Lower leg skin (tissue), 4 donors: ENCODE measurements at regions not wholly inside any gene's neighbourhood (a gene's known extent, or its start where the extent isn't known, plus 50 kb on each side); places are given as distances from the start of the nearest gene placed in this dataset.

ENCODE experiments used
- DNase-seq, 2 donors: peaks; one replicate each; pipeline ENCODE4 v3.0.0-alpha.2; 2019; ENCODE audit warnings: low spot score in 2 of 2
- H3K4me3 ChIP-seq: fragments of 200-600 bp; sonication (generic); 2 replicates; pipeline ENCODE4 v1.5.1; 2017; ENCODE audit warnings: mild to moderate bottlenecking, low read depth; ENCODE audit not compliant: poor library complexity, severe bottlenecking
- CTCF ChIP-seq, 3 donors: fragments of 450-650 bp; IDR thresholded peaks; one replicate each; pipeline ENCODE4 v1.5.1; 2016; ENCODE audit warnings: antibody characterized with exemption in 3 of 3, mild to moderate bottlenecking in 3 of 3, moderate library complexity in 2 of 3
- POLR2A ChIP-seq, 2 donors: fragments of 450-650 bp; IDR thresholded peaks; one replicate each; pipeline ENCODE4 v1.6.1; 2016 to 2017; ENCODE audit warnings: antibody characterized with exemption in 2 of 2, mild to moderate bottlenecking in 1 of 2, moderate library complexity in 1 of 2
- WGBS, 2 donors: methylation state at CpG; one replicate each; pipeline ENCODE4 v1.1.5; 2018; 5-methylcytosine and 5-hydroxymethylcytosine counted together
- intact Hi-C: fragments of 100-400 bp; cut with DNase I; formaldehyde crosslinking; loops from one replicate; pipeline ENCODE4 v1.15.0; 2023; ENCODE audit warnings: low total_unique reads

- no peak for TF ChIP-seq CTCF (IDR thresholded peaks at IDR 0.05)
- no peak for TF ChIP-seq POLR2A (IDR thresholded peaks at IDR 0.05)
- intact Hi-C loops = no loop called here
- no peak overlapping the region for H3K4me3 ChIP-seq
- DNase-seq = no peak
- WGBS, 2 donors = 91 to 93% methylated on average over 1 of the region's 1 CpG
Observed at GRCh38 chr1:194228427-194228826, 1042.0 kb upstream of the B3GALT2 start.

- 74 to 81% methylated on average over 1 of the region's 1 CpG for WGBS, 2 donors
- intact Hi-C loops = no loop called here
- DNase-seq = no peak
- TF ChIP-seq POLR2A (IDR thresholded peaks at IDR 0.05) (no peak), CTCF (IDR thresholded peaks at IDR 0.05) (no peak)
- H3K4me3 ChIP-seq = no peak overlapping the region
Observed at GRCh38 chr1:194227161-194227560, 1040.7 kb upstream of the B3GALT2 start.

GRCh38 chr1:194225821-194226220 is 1039.4 kb upstream of the B3GALT2 start:
- no peak for DNase-seq
- WGBS, 2 donors = 43 to 57% methylated on average over 2 of the region's 2 CpGs
- intact Hi-C loops = no loop called here
- H3K4me3 ChIP-seq = no peak overlapping the region
- TF ChIP-seq POLR2A (IDR thresholded peaks at IDR 0.05) (no peak), CTCF (IDR thresholded peaks at IDR 0.05) (no peak)

- no peak for TF ChIP-seq CTCF (IDR thresholded peaks at IDR 0.05)
- TF ChIP-seq POLR2A (IDR thresholded peaks at IDR 0.05) = no peak
- intact Hi-C loops = no loop called here
- DNase-seq = no peak
- no peak overlapping the region for H3K4me3 ChIP-seq
- WGBS, 2 donors = 73 to 74% methylated on average over 1 of the region's 1 CpG
Observed at GRCh38 chr1:194223596-194223995, 1037.2 kb upstream of the B3GALT2 start.

- 92% methylated on average over 1 of the region's 1 CpG for WGBS, 2 donors
- no peak overlapping the region for H3K4me3 ChIP-seq
- intact Hi-C loops = no loop called here
- DNase-seq = no peak
- no peak for TF ChIP-seq CTCF (IDR thresholded peaks at IDR 0.05)
- TF ChIP-seq POLR2A (IDR thresholded peaks at IDR 0.05) = no peak
Observed at GRCh38 chr1:194215448-194215847, 1029.0 kb upstream of the B3GALT2 start.

- TF ChIP-seq CTCF (IDR thresholded peaks at IDR 0.05) (no peak), POLR2A (IDR thresholded peaks at IDR 0.05) (no peak)
- DNase-seq = no peak
- intact Hi-C loops = no loop called here
- 58 to 68% methylated on average over 3 of the region's 3 CpGs for WGBS, 2 donors
- no peak overlapping the region for H3K4me3 ChIP-seq
Observed at GRCh38 chr1:194214735-194215134, 1028.3 kb upstream of the B3GALT2 start.
